Ishikawa (cell line): ENCODE measurements at regions not wholly inside any gene's neighbourhood (a gene's known extent, or its start where the extent isn't known, plus 50 kb on each side); places are given as distances from the start of the nearest gene placed in this dataset.

Source experiments
- CEBPB ChIP-seq: IDR thresholded peaks from 2 replicates; pipeline ENCODE4 v1.6.1; 2012
- CREB1 ChIP-seq: IDR thresholded peaks from 2 replicates; pipeline ENCODE4 v1.6.1; 2012; ENCODE audit warnings: low read depth
- EGR1 ChIP-seq: IDR thresholded peaks from 2 replicates; pipeline ENCODE4 v1.6.1; 2012
- EP300 ChIP-seq: IDR thresholded peaks from 2 replicates; pipeline ENCODE4 v1.6.1; 2012; ENCODE audit warnings: borderline replicate concordance
- FOXM1 ChIP-seq: IDR thresholded peaks from 2 replicates; pipeline ENCODE4 v1.6.1; 2012; ENCODE audit warnings: low read depth, borderline replicate concordance
- MAX ChIP-seq: IDR thresholded peaks from 2 replicates; pipeline ENCODE4 v1.6.1; 2012
- NFIC ChIP-seq: IDR thresholded peaks from 2 replicates; pipeline ENCODE4 v1.6.1; 2012
- RAD21 ChIP-seq: IDR thresholded peaks from 2 replicates; pipeline ENCODE4 v1.6.1; 2012; ENCODE audit warnings: low read depth
- TCF12 ChIP-seq: IDR thresholded peaks from 2 replicates; pipeline ENCODE4 v1.6.1; 2012; ENCODE audit warnings: low read depth
- TEAD4 ChIP-seq: IDR thresholded peaks from 2 replicates; pipeline ENCODE4 v1.6.1; 2012
- YY1 ChIP-seq: IDR thresholded peaks from 2 replicates; pipeline ENCODE4 v1.6.1; 2012; ENCODE audit warnings: low read depth

- no peak for TF ChIP-seq EGR1
- no peak for TF ChIP-seq TCF12
- TF ChIP-seq CREB1, result no peak
- no peak for TF ChIP-seq FOXM1
- TF ChIP-seq EP300, result no peak
- TF ChIP-seq RAD21, result no peak
- no peak for TF ChIP-seq YY1
- TF ChIP-seq CEBPB, result no peak
- TF ChIP-seq MAX, result no peak
- TF ChIP-seq TEAD4, result no peak
- no peak for TF ChIP-seq NFIC
Measured at GRCh38 chr5:60455589-60455988, 244.4 kb downstream of the DEPDC1B start.
